ENCODE measurements at regions not wholly inside any gene's neighbourhood (a gene's known extent, or its start where the extent isn't known, plus 50 kb on each side); places are given as distances from the start of the nearest gene placed in this dataset.

DNA sequence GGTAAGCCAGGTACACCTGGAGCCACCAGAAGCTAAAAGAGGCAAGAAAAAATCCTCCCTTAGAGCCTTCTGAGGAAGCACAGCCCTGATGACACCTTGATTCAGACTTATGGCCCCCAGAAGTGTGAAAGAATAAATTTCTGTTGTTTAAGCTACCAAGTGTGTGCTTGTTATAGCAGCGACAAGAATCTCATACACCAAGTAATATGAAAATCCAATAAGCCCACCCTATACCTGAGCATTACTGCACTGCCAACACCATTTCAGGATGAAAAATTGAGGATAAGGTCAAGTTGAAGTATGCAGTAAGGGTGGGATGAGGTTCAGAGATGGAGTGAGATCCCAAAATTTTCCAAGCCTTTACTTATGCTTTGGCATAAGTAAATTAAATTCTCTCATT, 163.6 kb upstream of the CCDC196 start:
- no peak overlapping the region for H2BK20ac ChIP-seq (ENCODE audit: low read depth, low read length)
- POLR2A ChIA-PET (ENCODE audit: unreplicated experiment): no interaction called here
- H3K14ac ChIP-seq (replicated peaks; ENCODE audit: low read depth, low read length): no peak overlapping the region
- H3K4me3 ChIP-seq (ENCODE audit: insufficient read depth, low read depth, low read length): no peak overlapping the region
- CTCF ChIA-PET: no interaction called here
- no peak overlapping the region for H3K4ac ChIP-seq (ENCODE audit: low read depth, low read length)
- intact Hi-C loops (cut with micrococcal nuclease) (no loop called here), dilution Hi-C loops (cut with HindIII; ENCODE audit: low sequenced_read_pairs, unreplicated experiment) (no loop called here), in situ Hi-C loops (cut with MboI; ENCODE audit: low sequenced_read_pairs) (no loop called here)
- H3K18ac ChIP-seq (ENCODE audit: low read depth, low read length): no peak overlapping the region
- no peak overlapping the region for H2BK15ac ChIP-seq (ENCODE audit: low read depth, low read length)
- H3K4me2 ChIP-seq (ENCODE audit: low read depth, low read length): no peak overlapping the region
- H2BK120ac ChIP-seq (ENCODE audit: low read depth, low read length): no peak overlapping the region
- BruUV-seq (replicated peaks): no TSS peak
- H3K27ac ChIP-seq (ENCODE audit: insufficient read depth, low read length): no peak overlapping the region
- no peak overlapping the region for H2AK5ac ChIP-seq (ENCODE audit: low read depth, low read length)
- H3K23ac ChIP-seq (ENCODE audit: low read depth, low read length): no peak overlapping the region
- no peaks in the 10 kb centered on the region for H3K9me1 ChIP-seq (ENCODE audit: insufficient read depth, low read length)
- no peaks in the 10 kb centered on the region for H3K27me3 ChIP-seq (ENCODE audit: control insufficient read depth, insufficient read depth, low read length)
- H3K79me1 ChIP-seq (ENCODE audit: low read depth in 1 of 2, low read length in 2 of 2): no peaks in the 10 kb centered on the region
- H2AK9ac ChIP-seq (replicated peaks; ENCODE audit: low read depth, low read length, poor library complexity): no peak overlapping the region
- no peaks in the 10 kb centered on the region for H4K20me1 ChIP-seq (ENCODE audit: insufficient read depth, low read length)
- no peak overlapping the region for H2AFZ ChIP-seq (replicated peaks; ENCODE audit: low read length, poor library complexity)
- ATAC-seq (ENCODE audit: low read depth): no peak
- H4K8ac ChIP-seq (ENCODE audit: low read depth in 2 of 2, low read length in 2 of 2): no peak overlapping the region
- H3K4me1 ChIP-seq (ENCODE audit: control insufficient read depth, insufficient read depth, low read length): no peaks in the 10 kb centered on the region
- H3K9me3 ChIP-seq (ENCODE audit: control insufficient read depth, insufficient read depth, low read length): peaks cover 6% of the 10 kb centered on the region
- no CpG with 5 or more reads among the region's 1 CpG for WGBS, 2 experiments (ENCODE audit: extremely low coverage in 2 of 2, insufficient read length in 1 of 2)
- H4K5ac ChIP-seq (ENCODE audit: low read depth, low read length): no peak overlapping the region
- TF ChIP-seq, protein P1, sequence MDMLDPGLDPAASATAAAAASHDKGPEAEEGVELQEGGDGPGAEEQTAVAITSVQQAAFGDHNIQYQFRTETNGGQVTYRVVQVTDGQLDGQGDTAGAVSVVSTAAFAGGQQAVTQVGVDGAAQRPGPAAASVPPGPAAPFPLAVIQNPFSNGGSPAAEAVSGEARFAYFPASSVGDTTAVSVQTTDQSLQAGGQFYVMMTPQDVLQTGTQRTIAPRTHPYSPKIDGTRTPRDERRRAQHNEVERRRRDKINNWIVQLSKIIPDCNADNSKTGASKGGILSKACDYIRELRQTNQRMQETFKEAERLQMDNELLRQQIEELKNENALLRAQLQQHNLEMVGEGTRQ (IDR thresholded peaks at IDR 0.05; ENCODE audit: low read depth, low read length): no peak
- TF ChIP-seq, protein P2, sequence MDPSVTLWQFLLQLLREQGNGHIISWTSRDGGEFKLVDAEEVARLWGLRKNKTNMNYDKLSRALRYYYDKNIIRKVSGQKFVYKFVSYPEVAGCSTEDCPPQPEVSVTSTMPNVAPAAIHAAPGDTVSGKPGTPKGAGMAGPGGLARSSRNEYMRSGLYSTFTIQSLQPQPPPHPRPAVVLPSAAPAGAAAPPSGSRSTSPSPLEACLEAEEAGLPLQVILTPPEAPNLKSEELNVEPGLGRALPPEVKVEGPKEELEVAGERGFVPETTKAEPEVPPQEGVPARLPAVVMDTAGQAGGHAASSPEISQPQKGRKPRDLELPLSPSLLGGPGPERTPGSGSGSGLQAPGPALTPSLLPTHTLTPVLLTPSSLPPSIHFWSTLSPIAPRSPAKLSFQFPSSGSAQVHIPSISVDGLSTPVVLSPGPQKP (IDR thresholded peaks at IDR 0.05; ENCODE audit: borderline replicate concordance, low read depth, low read length): no peak
- TF ChIP-seq RCOR1 (IDR thresholded peaks at IDR 0.05; ENCODE audit: insufficient replicate concordance, low read length) (no peak), RAD21 (IDR thresholded peaks at IDR 0.05; ENCODE audit: low read length) (no peak), CHD1 (IDR thresholded peaks at IDR 0.05; ENCODE audit: low read depth, low read length) (no peak), CEBPB (IDR thresholded peaks at IDR 0.05; ENCODE audit: low read depth, low read length) (no peak), SMC3 (IDR thresholded peaks at IDR 0.05; ENCODE audit: low read depth, low read length) (no peak), MXI1 (IDR thresholded peaks at IDR 0.05; ENCODE audit: borderline replicate concordance, low read depth, low read length) (no peak), FOS (IDR thresholded peaks at IDR 0.05; ENCODE audit: low read depth, low read length) (no peak), POLR2A (IDR thresholded peaks at IDR 0.05; ENCODE audit: low read depth, low read length) (no peak), MAFK (IDR thresholded peaks at IDR 0.05; ENCODE audit: low read depth, low read length) (no peak), MAZ (IDR thresholded peaks at IDR 0.05; ENCODE audit: borderline replicate concordance, low read depth, low read length) (no peak), RFX5 (IDR thresholded peaks at IDR 0.05; ENCODE audit: low read depth, low read length) (no peak)
- TF ChIP-seq, protein P3, sequence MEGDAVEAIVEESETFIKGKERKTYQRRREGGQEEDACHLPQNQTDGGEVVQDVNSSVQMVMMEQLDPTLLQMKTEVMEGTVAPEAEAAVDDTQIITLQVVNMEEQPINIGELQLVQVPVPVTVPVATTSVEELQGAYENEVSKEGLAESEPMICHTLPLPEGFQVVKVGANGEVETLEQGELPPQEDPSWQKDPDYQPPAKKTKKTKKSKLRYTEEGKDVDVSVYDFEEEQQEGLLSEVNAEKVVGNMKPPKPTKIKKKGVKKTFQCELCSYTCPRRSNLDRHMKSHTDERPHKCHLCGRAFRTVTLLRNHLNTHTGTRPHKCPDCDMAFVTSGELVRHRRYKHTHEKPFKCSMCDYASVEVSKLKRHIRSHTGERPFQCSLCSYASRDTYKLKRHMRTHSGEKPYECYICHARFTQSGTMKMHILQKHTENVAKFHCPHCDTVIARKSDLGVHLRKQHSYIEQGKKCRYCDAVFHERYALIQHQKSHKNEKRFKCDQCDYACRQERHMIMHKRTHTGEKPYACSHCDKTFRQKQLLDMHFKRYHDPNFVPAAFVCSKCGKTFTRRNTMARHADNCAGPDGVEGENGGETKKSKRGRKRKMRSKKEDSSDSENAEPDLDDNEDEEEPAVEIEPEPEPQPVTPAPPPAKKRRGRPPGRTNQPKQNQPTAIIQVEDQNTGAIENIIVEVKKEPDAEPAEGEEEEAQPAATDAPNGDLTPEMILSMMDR (conservative IDR thresholded peaks at IDR 0.05; ENCODE audit: low read depth, low read length): no peak
- H2BK5ac ChIP-seq (ENCODE audit: low read depth, low read length, poor library complexity, severe bottlenecking): no peak overlapping the region
- H3K56ac ChIP-seq (ENCODE audit: extremely low read depth, insufficient read depth, low read length): no peak overlapping the region
- no peak overlapping the region for H4K91ac ChIP-seq (ENCODE audit: insufficient read depth, low read depth, low read length)
- no peak overlapping the region for H3K9ac ChIP-seq (ENCODE audit: low read depth, low read length)
- DNase-seq: no peak
- no peaks in the 10 kb centered on the region for H3K36me3 ChIP-seq (ENCODE audit: control insufficient read depth, insufficient read depth, low read length)
